GM13977 (cell line): ENCODE measurements at regions not wholly inside any gene's neighbourhood (a gene's known extent, or its start where the extent isn't known, plus 50 kb on each side); places are given as distances from the start of the nearest gene placed in this dataset.

Experiments used
- DNase-seq: peaks from one replicate; pipeline ENCODE4 v3.0.0; 2012; ENCODE audit warnings: low spot score
- in situ Hi-C: fragments of 300-500 bp; cut with MboI; formaldehyde crosslinking; loops from one replicate; pipeline ENCODE4 v1.12.0; 2022; ENCODE audit warnings: low sequenced_read_pairs, low pct_unique_long_range_greater_than_20kb, mixed read lengths, inconsistent platforms; ENCODE audit not compliant: unreplicated experiment
- TF ChIP-seq, protein P1 (sequence below): IDR thresholded peaks from 2 replicates; pipeline ENCODE4 v1.5.1; 2012; ENCODE audit warnings: mild to moderate bottlenecking, control low read depth; ENCODE audit not compliant: insufficient read depth; ENCODE audit errors: extremely low read depth, missing control alignments

DNA sequence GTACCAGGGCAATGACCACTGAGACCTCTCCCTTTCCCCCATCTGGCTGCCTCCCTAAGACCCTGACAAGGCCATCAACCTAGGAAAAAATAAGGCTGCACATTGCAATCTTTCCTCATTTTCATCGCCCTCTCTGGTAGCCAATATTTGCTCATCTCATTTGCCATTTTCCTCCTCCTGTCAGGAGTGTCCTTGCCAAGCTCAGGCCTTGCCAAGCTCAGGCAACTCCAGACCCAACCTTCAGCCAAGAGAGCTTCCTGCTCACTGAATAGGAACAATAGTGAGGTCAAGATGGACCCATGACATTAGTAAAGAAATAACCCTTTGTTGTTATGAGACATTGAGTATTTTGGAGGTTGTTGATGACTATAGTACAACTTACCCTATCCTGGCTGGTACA is 380.3 kb downstream of the RSL24D1 start:
- DNase-seq: no peak
- TF ChIP-seq, protein P1, sequence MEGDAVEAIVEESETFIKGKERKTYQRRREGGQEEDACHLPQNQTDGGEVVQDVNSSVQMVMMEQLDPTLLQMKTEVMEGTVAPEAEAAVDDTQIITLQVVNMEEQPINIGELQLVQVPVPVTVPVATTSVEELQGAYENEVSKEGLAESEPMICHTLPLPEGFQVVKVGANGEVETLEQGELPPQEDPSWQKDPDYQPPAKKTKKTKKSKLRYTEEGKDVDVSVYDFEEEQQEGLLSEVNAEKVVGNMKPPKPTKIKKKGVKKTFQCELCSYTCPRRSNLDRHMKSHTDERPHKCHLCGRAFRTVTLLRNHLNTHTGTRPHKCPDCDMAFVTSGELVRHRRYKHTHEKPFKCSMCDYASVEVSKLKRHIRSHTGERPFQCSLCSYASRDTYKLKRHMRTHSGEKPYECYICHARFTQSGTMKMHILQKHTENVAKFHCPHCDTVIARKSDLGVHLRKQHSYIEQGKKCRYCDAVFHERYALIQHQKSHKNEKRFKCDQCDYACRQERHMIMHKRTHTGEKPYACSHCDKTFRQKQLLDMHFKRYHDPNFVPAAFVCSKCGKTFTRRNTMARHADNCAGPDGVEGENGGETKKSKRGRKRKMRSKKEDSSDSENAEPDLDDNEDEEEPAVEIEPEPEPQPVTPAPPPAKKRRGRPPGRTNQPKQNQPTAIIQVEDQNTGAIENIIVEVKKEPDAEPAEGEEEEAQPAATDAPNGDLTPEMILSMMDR: no peak
- in situ Hi-C loops: no loop called here

- TF ChIP-seq, protein P1: no peak
- no peak for DNase-seq
- in situ Hi-C loops: no loop called here
Observed at GRCh38 chr15:54815556-54815955, 381.2 kb downstream of the RSL24D1 start.

DNA sequence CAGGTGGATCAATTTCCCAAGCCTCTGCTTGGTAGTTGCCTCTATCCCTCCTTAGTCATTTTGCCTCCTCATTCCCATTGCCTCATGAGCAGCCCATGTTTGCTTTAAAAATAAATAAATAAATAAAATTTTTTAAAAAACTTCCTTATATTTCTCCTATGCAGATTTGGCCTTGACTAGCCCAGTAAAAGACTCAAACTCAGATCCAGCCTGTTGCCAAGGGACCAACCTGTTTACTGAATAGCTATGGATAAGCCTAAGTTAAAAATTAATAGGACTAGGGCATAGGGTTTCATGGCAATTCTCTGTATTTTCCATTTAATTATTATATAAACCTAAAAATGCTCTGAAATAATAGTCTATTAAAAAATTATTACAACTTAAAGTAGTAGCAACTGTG is 384.4 kb downstream of the RSL24D1 start:
- DNase-seq: no peak
- TF ChIP-seq, protein P1: no peak
- in situ Hi-C loops: no loop called here

DNA sequence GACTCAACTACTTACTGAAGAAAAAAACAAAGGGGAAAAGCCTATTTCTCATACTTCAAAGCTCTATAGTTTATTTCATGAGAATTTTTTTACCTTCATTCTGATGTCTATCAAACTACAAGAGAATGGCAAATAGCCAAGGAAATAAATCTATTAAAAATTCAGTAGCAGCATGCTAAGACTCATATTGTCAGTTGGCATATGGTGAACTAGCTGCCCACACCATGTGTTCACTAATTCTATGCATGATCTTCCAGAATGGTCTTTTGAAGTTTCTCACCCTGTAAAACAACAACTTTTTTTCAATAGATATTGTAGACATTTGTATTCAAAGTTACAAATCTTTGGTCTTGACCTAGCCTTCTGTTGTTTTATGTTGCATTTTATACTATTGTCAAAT is 386.2 kb downstream of the RSL24D1 start:
- in situ Hi-C loops: no loop called here
- TF ChIP-seq, protein P1: no peak
- DNase-seq: no peak

- TF ChIP-seq, protein P1: no peak
- DNase-seq: no peak
- in situ Hi-C loops: no loop called here
Observed at GRCh38 chr15:54810031-54810430, 386.7 kb downstream of the RSL24D1 start.

- in situ Hi-C loops: no loop called here
- no peak for DNase-seq
- TF ChIP-seq, protein P1: no peak
Observed at GRCh38 chr15:54808321-54808720, 388.4 kb downstream of the RSL24D1 start.

GRCh38 chr15:54803987-54804386 is 392.8 kb downstream of the RSL24D1 start:
- TF ChIP-seq, protein P1: no peak
- in situ Hi-C loops: no loop called here
- no peak for DNase-seq
